Body of pancreas (tissue), 4 donors: ENCODE measurements at regions not wholly inside any gene's neighbourhood (a gene's known extent, or its start where the extent isn't known, plus 50 kb on each side); places are given as distances from the start of the nearest gene placed in this dataset.

Experiments
- CTCF ChIP-seq, 7 experiments: fragments of 450-650 bp in 4 of 7; fragments of 200-600 bp in 3 of 7; sonication (generic) in 3 of 7; IDR thresholded peaks; one replicate each; pipeline ENCODE4 v1.5.1; 2016 to 2019; ENCODE audit warnings: antibody characterized with exemption in 7 of 7
- POLR2A ChIP-seq, 3 donors: fragments of 450-650 bp; IDR thresholded peaks; one replicate each; pipeline ENCODE4 v1.6.1; 2016; ENCODE audit warnings: antibody characterized with exemption in 3 of 3, mild to moderate bottlenecking in 2 of 3

- TF ChIP-seq CTCF (IDR thresholded peaks at IDR 0.05) (no peak), POLR2A (IDR thresholded peaks at IDR 0.05) (no peak)
Observed at GRCh38 chr5:169442403-169442874, 141.1 kb upstream of the SPDL1 start.
